ENCODE measurements at regions not wholly inside any gene's neighbourhood (a gene's known extent, or its start where the extent isn't known, plus 50 kb on each side); places are given as distances from the start of the nearest gene placed in this dataset.

DNA sequence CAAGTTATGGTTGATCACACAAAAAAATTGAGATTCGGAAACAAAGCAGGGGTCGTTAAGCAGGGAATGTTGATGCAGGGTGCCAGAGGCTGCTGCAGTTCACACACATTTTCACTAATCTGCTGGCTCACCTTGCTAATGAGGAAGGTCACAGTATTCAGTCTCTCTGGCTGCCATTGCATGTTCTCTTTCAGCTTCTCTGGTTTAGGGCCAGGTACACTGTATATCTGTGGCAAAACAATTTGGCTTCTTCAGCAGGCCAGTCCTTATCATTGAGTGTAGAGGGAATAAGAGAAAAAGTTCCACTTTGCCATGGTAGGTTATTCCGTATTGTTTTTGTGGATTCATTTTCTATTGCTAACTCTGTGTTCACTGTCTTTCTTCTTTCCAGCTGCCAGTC lies 283.7 kb upstream of the ANO3 start:
- Histone ChIP-seq H3K9me3 (no peaks in the 10 kb centered on the region), H3K4me3 (no peak overlapping the region), H3K27ac (no peak overlapping the region), H3K4me1 (ENCODE audit: control insufficient read depth in 1 of 2, low read depth in 2 of 2) (no peaks in the 10 kb centered on the region), H3K36me3 (no peaks in the 10 kb centered on the region), H3K27me3 (replicated peaks; ENCODE audit: insufficient read depth) (no peaks in the 10 kb centered on the region)
- DNase-seq (ENCODE audit: low spot score) (no peak), ATAC-seq (ENCODE audit: insufficient number of reproducible peaks, low FRiP score, low read depth) (no peak)
- TF ChIP-seq, protein P1, sequence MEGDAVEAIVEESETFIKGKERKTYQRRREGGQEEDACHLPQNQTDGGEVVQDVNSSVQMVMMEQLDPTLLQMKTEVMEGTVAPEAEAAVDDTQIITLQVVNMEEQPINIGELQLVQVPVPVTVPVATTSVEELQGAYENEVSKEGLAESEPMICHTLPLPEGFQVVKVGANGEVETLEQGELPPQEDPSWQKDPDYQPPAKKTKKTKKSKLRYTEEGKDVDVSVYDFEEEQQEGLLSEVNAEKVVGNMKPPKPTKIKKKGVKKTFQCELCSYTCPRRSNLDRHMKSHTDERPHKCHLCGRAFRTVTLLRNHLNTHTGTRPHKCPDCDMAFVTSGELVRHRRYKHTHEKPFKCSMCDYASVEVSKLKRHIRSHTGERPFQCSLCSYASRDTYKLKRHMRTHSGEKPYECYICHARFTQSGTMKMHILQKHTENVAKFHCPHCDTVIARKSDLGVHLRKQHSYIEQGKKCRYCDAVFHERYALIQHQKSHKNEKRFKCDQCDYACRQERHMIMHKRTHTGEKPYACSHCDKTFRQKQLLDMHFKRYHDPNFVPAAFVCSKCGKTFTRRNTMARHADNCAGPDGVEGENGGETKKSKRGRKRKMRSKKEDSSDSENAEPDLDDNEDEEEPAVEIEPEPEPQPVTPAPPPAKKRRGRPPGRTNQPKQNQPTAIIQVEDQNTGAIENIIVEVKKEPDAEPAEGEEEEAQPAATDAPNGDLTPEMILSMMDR (IDR thresholded peaks at IDR 0.05), result no peak

DNA sequence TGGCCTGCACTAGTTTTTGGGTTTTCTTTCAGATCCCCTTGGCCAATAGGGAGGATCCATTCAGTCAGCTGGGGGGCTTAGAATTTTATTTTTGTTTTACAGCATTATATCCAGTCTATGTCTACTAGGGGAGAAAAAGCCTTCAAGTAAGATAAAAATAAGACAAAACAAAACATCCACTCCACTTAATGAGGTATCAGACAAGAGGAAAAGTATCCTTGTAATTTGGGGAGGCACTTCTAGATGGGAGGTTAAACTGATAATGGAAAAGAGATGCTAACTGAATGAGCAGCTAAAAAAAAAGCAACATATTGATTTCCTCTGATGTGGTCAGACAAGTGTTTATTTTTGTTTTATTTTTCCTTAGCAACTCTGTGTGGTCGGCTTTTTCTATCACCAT lies 278.0 kb upstream of the ANO3 start:
- Histone ChIP-seq H3K4me3 (no peak overlapping the region), H3K4me1 (ENCODE audit: control insufficient read depth in 1 of 2, low read depth in 2 of 2) (no peaks in the 10 kb centered on the region), H3K27ac (no peak overlapping the region), H3K9me3 (no peaks in the 10 kb centered on the region), H3K36me3 (no peaks in the 10 kb centered on the region), H3K27me3 (replicated peaks; ENCODE audit: insufficient read depth) (no peaks in the 10 kb centered on the region)
- TF ChIP-seq, protein P1 (IDR thresholded peaks at IDR 0.05), result no peak
- DNase-seq (ENCODE audit: low spot score) (no peak), ATAC-seq (ENCODE audit: insufficient number of reproducible peaks, low FRiP score, low read depth) (no peak)

DNA sequence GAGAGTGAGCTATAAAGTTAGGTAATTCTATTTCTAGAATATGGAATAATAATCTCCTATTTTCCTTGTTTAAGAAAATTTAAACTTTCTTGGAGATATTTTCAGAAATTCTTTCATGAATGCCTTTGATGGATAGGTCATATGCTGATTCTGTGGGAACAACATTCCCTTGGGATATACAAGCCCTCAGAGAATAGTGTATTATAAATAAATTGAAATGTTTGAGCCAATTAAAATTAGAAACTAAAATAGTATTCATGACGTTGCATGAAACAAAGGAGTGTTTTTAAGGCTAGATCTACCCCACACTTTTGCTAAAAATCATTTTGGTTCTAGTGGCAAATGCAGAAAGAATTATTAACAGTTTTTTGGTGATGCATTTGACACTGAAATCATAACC lies 269.3 kb upstream of the ANO3 start:
- ATAC-seq (ENCODE audit: insufficient number of reproducible peaks, low FRiP score, low read depth), result no peak
- no peak overlapping the region for H3K27ac ChIP-seq

DNA sequence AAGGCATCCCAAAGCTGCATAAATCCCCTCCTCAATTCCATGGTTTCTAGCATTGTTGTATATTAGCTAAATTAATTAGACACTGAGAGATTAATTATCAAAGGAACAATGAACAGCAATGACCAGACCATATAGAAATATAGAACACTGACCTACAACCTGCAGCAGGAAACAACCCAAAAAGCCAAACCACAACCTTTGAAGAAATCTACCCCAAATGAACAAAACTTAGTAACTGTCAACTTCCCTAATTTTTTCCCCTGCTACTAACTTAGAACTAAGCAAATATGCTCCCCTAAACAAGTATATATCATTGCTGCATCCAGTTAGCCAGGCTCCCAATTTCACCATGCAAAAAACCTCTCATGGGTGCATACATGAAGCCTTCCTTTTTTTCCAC lies 268.0 kb upstream of the ANO3 start:
- ATAC-seq (ENCODE audit: insufficient number of reproducible peaks, low FRiP score, low read depth) (no peak), DNase-seq (ENCODE audit: low spot score) (no peak)
- H3K4me1 ChIP-seq (ENCODE audit: control insufficient read depth in 1 of 2, low read depth in 2 of 2), result peaks cover 0 to 3% of the 10 kb centered on the region in 2 donors
- no peaks in the 10 kb centered on the region for H3K9me3 ChIP-seq
- no peak overlapping the region for H3K4me3 ChIP-seq
- no peaks in the 10 kb centered on the region for H3K27me3 ChIP-seq (replicated peaks; ENCODE audit: insufficient read depth)
- H3K27ac ChIP-seq, result no peak overlapping the region
- H3K36me3 ChIP-seq, result no peaks in the 10 kb centered on the region
- TF ChIP-seq, protein P1 (IDR thresholded peaks at IDR 0.05), result no peak

More for the DNA sequence above, 269.3 kb upstream of the ANO3 start:
- H3K27me3 ChIP-seq (replicated peaks; ENCODE audit: insufficient read depth), result no peaks in the 10 kb centered on the region
- no peaks in the 10 kb centered on the region for H3K36me3 ChIP-seq
- no peaks in the 10 kb centered on the region for H3K9me3 ChIP-seq
- TF ChIP-seq, protein P1 (IDR thresholded peaks at IDR 0.05), result no peak
- DNase-seq (ENCODE audit: low spot score), result no peak
- H3K4me1 ChIP-seq (ENCODE audit: control insufficient read depth in 1 of 2, low read depth in 2 of 2), result peaks cover 0 to 3% of the 10 kb centered on the region in 2 donors
- H3K4me3 ChIP-seq, result no peak overlapping the region

DNA sequence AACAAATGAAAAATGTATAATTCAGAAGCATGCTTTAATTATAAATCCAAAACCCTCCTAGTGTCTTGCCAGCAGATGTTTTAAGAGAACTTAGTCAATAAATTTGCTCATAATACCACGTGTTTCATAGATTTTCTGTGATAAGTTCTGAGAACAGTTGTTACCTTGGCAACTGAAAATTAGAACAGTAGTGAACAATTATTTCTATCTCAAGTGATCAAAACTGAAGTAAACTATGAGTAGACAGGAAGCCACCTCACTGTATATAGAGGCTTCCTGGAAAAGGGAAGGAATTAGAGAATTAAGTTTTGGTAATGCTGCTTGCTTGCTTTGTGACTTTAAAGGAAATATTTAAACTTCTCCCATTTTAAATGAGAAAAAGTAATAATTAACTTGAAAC lies 266.0 kb upstream of the ANO3 start:
- ATAC-seq (ENCODE audit: insufficient number of reproducible peaks, low FRiP score, low read depth) (no peak), DNase-seq (ENCODE audit: low spot score) (no peak)
- H3K4me1 ChIP-seq (ENCODE audit: control insufficient read depth in 1 of 2, low read depth in 2 of 2), result peaks cover 0 to 3% of the 10 kb centered on the region in 2 donors
- H3K4me3 ChIP-seq, result no peak overlapping the region
- no peaks in the 10 kb centered on the region for H3K27me3 ChIP-seq (replicated peaks; ENCODE audit: insufficient read depth)
- no peaks in the 10 kb centered on the region for H3K9me3 ChIP-seq
- no peaks in the 10 kb centered on the region for H3K36me3 ChIP-seq
- H3K27ac ChIP-seq, result no peak overlapping the region
- TF ChIP-seq, protein P1 (IDR thresholded peaks at IDR 0.05), result no peak

Data from thoracic aorta (tissue), 2 donors.